Hematopoietic multipotent progenitor cell treated with erythropoietin and hydrocortisone succinate and interleukin-3 and kit ligand, for 4 days (in vitro differentiated cells): ENCODE measurements at regions not wholly inside any gene's neighbourhood (a gene's known extent, or its start where the extent isn't known, plus 50 kb on each side); places are given as distances from the start of the nearest gene placed in this dataset.
A peak's percentile ranks its signal among the peaks of the same experiment; 100 is the strongest.
"Not testable (repeated sequence)": the region's sequence is repeated elsewhere in the genome, so short reads cannot be mapped to it uniquely, and the experiment has no call there.

Experiments used
- DNase-seq: peaks from one replicate; pipeline ENCODE4 v3.0.0-alpha.2; 2015

DNA sequence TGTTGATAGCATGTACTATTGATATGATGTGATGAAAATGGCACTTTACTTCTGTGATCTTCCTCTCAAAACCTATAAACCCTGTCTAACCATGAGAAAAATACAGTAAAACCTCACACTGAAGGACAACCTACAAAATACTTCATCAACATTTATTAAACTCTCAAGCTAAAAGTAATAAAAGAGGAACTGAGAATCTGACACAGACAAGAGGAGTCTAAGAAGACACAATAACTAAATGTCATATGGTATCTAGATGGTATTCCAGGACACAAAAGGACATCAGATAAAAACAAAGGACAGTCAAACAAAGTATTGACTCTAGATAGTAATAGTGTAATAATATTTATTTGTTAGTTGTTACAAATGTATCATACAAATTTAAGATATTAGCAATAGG lies 655.3 kb downstream of the SH3BGRL start:
- no peak for DNase-seq

DNA sequence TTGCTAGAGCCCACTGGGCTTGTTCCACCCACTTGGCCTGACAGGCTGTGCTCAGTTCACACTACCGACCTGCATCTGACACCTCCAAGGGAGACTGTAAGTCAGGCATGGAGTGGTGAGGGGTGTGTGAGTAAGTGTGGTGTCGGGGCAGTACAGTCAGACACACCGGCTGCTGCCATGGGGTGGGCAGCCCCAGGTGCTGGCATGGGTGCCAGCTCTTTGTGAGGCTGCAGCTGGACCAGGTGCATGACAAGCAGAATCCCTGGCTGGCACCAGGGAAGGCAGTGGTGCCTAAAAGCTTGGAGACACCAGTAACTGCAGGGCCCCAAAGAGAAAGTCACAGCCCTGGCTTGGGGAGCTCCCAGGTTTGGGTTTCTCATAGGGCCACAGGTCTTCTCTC lies 665.0 kb downstream of the SH3BGRL start:
- no peak for DNase-seq

DNA sequence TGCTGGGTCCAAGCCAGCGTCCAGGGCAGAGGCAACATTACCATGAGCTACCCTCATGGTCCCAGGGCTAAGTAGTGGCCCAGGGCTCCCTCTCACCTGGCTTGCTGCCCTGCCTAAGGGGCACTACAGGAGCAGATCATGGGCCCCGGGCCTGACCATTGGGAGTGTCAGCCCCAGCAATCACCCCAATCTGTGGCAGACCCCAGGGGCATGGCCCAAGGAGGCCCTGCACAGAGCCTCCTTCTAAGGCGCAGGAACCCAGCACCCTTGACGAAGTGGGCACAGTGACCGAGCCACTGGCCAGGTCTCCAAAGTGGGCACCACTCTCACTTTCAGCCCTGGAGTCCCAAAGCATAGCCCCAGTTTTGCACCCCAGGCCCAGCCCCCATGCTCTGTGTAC lies 667.1 kb downstream of the SH3BGRL start:
- no peak for DNase-seq

DNA sequence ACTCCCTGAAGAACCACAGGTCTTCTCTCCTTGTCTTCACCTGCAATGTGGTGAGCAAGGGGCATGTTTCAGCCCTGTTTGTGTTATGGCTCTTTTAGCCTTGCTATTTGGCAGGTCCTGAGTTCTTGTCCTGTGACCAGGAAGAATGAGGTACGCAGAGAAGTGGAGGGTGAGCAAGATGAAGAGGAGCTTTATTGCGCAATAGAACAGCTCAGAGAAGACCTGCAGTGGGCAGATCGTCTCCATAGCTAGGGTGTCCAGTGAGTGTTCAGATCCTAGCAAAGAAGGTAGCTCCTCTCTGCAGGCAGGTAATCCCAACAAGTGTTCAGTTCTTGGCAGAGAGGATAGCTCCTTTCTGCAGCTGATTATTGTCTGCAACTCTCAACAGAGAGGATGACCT lies 672.9 kb downstream of the SH3BGRL start:
- no peak for DNase-seq

DNA sequence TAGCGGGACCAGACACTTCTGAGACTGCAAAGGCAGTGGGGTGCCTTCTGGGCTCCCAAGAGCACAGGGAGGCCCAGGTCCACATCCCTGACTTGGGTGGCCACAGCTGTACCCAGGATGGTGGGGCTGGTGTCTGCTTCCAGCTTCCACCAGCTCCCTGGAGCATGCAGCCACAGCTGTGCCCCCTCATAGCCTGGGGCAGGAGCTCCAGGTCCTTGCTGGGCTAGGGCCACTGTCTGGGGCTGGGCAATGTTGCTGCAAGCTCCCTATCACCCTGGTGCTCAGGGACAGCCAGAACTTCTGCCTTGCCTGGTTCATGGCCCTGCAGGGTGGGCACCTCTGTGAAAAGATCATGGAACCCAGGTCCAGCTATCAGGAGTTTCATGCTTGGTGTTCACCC lies 673.9 kb downstream of the SH3BGRL start:
- DNase-seq = no peak

DNA sequence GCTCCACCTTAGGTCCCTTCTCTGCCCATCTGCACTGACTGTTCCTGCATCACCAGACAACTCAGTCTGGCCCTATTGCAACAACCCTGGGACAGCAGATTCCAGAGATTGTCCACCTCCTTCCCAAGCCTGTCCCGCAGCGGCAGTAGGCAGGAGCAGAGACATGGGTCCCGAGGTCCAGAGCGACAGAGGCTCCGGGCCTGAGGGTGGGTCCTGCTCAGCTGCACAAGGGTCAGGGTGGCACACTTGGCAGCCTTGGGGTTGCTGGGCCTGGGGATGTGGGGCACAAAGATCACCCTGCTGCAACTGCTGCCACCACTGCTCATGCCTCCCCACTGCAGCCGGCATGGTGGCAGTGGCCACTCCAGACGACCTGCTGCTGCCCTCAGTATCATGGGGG lies 674.5 kb downstream of the SH3BGRL start:
- DNase-seq = no peak

DNA sequence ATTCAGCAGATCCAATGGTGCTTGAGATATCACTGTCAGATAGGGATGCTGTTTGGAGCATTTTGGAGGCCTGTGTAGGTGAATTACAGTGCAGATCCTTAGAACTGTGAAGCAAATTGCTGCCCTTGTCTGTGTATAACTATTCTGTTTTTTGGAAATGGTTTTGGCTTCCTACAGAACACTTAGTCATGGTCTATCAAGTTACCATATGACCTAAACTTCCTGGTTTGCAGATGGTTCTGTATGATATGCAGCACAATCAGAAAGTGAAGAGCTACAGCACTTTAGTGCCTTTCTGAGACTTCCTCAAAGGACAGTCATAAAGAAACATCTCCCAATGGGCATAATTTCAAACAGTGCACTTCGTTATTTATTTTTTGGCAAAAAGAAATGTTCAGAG lies 688.6 kb downstream of the SH3BGRL start:
- peak; percentile 85 for DNase-seq

DNA sequence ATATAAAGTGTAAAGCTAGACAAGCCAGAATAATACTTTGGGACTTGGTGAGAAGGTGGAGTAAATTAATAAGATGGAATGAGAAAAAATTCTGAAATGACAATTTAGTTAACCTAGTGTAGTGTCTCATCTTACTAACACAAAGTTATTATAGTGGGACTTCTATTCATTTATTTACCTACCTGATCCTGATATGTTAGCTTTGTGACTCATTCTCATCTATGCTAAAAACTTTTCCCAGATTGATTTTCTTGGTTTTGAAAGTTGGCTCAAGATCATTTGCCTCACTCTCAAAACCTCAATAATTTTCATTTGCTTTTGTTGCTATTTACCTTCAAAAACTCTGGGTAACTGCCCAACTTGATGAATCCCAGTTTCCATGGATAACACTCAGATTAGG lies 698.6 kb downstream of the SH3BGRL start:
- no peak for DNase-seq

DNA sequence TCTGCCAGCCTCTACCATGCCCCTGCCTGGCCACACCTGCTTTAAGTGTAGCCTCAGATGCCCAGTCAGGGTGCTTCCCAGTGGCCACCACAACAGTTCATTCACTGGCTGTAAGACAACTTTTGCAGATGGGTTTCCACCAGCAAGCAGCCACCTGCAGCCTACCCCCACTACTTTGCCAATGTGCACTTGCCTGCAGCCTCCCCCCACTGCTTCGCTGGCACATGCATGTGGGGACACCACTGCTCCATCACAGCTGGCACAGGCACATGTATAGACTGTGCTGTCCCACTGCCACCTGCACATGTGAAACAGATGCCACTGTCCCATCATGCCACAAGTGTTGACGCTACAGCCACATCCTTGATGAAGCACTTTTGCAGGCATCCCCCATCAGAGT lies 723.9 kb downstream of the SH3BGRL start:
- DNase-seq = no peak

DNA sequence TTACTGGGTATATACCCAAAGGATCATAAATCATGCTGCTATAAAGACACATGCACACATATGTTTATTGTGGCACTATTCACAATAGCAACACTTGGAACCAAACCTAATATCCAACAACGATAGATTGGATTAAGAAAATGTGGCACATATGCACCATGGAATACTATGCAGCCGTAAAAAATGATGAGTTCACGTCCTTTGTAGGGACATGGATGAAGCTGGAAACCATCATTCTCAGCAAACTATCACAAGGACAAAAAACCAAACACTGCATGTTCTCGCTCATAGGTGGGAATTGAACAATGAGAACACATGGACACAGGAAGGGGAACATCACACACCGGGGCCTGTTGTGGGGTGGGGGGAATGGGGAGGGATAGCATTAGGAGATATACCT lies 744.0 kb downstream of the SH3BGRL start:
- not testable (repeated sequence) for DNase-seq

DNA sequence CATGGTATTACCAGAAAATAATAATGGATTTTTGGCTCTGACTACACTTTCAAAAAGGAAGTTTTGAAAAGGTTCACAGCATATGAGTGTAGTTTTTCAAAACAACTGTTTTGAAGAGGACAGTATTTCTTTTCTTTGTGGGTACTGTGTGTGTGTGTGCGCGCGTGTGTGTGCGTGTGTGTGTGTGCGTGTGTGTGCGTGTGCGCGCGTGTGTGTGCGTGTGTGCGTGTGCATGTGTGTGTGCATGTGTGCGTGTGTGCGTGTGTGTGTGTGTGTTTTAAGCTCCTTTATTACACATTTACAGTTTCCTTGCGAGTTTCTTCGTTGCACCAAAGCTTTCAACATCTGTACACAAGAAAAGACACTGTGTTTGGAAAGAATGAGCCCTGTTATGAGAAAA lies 755.4 kb downstream of the SH3BGRL start:
- no peak for DNase-seq

DNA sequence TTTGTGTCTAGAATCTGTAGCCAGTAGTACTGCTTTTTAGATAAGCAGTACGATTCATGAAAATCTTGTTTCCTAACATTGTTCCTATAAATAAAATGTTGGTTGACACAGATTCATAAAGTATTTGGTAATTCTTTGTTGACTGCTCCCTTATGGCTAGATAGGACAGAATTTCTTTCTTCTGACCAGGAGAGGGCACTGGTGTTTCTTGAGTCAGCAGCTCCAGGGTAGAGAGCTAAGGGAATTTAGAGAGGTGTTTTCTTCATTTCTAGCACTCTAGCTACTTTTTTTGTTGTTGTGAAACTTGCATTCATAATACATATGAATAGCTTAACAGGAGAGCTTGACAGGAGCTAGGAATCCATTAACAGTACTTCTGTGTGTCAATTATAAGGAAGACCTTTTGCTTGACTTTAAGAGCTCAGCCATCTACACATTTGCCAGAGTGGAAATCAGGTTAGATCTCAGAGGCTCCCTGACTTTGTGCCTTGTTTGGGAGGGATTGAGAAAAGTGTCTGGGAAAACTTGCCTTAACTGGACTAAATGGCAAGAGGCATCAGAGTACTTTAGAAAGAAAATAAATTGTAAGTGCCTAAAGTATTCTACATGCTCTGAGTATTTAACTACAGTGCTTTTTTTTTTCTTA lies 756.1 kb downstream of the SH3BGRL start:
- DNase-seq = peak; percentile 69

DNA sequence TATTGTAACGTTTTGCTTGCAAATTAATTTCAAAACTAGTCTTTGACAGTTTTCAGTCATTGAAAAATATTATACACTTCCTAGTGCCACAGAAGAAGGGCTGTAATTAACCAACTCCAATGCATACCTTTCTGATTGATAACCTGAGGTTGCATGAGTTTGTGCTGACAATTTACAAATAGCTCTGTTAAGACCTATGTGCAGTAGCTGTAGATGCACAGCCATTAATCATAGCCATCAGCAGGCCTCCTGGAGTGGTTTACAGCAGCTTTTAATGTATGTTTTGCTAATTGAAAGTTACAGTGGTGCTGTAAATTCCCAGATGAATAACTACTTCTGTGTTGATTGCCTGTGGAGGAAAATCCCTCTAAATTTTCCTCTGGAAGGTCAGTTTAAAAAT lies 758.1 kb downstream of the SH3BGRL start:
- no peak for DNase-seq

DNA sequence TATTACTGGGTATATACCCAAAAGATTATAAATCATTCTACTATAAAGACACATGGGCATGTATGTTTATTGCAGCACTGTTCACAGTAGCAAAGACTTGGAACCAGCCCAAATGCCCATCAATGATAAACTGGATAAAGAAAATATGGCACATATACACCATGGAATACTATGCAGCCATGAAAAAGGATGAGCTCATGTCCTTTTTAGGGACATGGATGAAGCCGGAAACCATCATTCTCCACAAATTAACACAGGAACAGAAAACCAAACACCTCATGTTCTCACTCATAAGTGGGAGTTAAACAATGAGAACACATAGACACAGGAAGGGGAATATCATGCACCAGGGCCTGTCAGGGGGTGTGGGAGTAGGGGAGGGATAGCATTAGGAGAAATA lies 772.5 kb downstream of the SH3BGRL start:
- DNase-seq = not testable (repeated sequence)

DNA sequence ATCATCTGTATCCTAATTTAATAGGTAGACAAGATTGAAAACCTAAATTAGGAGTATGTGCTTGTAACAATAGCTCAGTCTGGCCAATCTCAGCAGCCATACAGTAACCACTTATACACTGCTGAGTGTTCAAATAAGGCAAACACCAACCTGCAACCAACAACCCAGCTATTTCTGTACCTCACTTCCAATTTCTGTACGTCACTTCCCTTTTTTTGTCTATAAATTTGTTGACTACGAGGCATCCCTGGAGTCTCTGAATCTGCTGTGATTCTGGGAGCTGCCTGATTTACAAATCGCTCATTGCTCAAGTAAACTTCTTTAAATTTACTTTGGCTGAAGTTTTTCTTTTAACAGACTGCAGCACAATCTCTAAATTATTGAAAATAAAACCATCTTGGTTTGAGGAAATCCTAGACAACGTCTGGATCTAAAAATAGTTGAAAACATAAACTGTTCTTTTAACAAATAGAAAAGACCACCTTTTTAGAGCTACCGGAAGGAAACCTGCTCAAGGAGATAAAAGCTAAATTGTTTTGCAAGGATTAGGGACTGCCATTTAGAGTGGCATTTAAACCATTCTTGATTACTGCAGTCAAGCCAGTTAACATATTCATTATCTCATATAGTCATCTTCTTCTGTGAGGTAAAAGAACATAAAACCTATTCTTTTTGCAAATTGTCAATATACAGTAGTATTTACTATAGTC lies 778.1 kb downstream of the SH3BGRL start:
- peak; percentile 3 for DNase-seq

DNA sequence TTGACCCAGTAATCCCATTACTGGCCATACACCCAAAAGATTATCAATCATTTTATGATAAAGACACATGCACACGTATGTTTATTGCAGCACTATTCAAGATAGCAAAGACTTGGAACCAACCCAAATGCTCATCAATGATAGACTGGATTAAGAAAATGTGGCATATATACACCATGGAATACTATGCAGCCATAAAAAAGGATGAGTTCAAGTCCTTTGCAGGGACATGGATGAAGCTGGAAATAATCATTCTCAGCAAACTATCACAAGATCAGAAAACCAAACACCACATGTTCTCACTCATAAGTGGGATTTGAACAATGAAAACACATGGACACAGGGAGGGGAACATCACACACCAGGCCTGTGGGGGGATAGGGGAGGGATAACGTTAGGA lies 785.3 kb downstream of the SH3BGRL start:
- DNase-seq = not testable (repeated sequence)

DNA sequence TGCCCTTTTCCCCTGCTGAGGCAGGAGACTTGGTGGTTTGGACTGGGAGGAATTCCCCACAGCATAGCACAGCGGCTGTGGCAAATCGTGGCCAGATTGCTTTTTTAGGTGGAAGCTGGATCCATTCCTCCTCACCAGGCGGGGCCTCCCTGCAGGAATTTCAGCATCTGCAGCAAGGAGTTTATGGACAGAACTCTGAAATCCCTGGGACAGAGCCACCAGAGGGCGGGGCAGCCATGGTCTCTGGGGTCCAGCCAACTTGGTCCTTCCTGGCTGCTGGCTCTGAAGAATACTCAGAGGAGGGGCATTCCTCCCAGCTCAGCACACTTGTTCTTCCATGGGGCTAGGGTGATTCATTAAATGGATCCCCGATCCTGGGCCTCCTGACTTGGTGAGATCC lies 794.3 kb downstream of the SH3BGRL start:
- DNase-seq = no peak

DNA sequence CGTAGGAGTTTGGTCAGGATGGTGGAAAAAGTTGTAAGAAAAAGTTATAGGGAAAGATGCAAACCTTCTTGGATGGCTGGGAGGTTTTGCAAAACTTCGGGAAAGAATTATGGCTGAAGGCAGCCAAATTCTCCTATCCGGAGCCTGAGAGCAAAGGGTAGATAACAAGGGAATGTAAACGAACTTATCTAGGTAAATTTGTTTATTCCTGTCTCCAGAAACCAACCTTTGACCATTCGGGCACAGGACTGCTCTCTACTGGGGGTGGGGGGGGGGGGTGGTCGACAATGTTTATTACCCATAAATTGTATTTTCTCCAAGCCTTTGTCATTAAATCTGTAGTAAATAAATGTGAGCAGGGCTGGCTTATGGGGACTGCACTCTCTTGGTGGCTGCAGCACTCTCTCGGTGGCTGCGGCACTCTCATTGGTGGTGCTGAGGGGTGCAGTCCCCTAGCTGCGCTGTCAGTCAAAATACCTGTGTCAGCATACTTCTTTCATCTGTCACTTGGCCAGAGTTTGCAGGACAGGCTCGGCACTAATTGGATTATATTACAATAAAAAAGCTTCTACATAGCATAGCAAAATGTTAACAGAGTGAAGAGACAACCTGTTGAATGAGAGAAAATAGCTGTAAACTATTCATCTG lies 827.8 kb downstream of the SH3BGRL start:
- no peak for DNase-seq

DNA sequence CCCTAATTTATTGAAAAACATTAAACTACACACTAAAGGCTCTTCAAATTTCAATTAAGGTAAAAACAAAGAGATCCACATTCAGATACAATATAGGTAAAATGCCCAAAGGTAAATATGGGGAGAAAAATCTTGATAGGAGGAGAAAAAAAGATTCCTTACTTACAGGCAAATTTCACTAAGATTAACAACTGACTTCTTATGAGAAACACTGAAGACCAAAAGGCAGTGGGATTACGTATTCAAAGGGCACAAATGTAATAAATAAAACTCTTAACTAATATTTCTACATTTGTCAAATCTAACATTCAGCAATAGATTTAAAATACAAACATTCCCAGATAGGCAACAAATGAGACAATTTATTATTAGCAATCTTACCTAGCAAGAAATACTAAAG lies 829.3 kb downstream of the SH3BGRL start:
- no peak for DNase-seq

DNA sequence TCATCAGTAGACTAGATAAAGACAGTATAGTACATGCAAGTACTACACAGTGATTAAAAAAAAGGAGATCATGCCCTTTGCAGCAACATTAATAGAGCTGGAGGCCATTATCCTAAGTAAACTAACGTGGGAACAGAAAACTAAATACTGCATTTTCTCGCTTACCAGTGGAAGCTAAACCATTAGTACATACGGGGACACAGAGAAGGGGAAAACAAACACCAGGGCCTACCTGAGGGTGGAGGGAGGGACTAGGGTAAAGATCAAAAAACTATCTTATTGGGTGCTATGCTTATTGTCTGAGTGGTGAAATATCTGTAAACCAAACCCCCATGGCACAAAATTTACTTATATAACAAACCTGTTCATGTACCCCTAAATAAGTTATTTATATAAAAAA lies 836.9 kb downstream of the SH3BGRL start:
- DNase-seq = no peak

DNA sequence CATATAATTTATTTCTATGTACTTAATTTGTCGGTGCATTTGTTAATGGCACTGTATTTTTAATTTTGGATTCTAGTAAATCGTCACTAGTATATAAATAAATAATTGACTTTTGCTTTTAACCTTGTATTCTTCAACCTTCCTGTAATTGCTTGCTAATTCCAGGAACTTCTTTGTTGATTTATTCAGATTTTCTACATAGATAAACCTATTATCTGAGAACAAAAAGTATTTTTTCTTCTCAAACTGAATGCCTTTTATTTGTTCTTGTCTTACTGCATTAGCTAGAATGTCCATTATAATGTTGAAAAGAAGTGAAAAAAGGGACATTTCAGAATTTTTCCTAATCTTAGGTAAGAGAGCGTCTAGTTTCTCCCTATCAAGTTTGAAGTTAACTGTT lies 839.1 kb downstream of the SH3BGRL start:
- DNase-seq = no peak

DNA sequence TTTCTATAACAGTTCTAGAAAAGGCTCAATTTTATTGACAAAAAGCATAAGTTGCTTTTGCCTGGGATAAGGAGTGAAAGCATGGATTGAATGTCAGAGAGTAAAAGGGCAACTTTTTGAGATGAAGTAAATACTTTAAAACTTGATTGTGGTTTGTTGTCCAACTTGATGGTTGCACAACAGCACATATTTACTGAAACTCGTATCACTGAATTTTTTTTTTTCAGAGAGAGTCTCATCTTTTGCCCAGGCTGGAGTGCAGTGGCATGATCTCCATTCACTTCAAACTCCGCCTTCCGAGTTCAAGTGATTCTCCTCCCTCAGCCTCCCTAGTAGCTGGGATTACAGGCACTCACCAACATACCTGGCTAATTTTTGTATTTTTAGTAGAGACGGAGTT lies 856.8 kb downstream of the SH3BGRL start:
- DNase-seq = no peak

DNA sequence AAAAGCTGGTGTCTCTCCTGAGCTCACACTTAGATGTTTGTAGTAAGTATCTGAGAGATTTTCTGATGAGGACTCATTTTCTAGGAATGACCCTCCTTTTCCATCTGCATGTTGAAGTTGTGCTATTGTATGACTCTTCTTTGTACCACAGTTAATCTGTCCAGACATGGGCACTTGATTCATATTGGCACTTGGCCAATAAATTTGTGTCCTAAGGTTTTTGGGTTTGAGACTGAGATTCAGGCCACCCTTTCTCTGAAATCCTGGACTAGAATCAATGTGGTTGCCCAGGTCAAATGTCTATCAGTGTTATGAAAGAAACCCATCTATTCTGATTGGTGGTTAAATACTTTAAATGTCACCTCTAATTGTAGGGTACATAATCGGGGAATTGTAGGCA lies 869.0 kb downstream of the SH3BGRL start:
- no peak for DNase-seq

DNA sequence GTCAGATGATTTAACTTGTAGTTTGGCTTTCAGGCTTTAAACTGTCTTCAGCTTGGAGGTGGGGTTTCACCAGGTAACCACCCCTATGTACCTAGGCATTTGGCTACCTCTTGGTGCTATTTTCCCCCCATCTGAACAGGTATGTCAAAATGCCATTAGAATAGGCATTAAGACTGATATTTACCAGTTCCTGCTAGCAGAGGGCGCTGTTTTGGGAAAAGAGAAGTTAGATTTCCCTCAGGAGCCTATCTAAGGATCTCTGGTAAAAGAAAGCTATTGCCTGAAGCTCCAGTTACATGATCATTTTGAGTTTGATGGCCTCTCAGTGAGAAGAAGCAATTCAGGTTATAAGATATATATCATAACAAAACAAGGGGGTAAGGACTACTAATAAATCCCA lies 879.1 kb downstream of the SH3BGRL start:
- no peak for DNase-seq

DNA sequence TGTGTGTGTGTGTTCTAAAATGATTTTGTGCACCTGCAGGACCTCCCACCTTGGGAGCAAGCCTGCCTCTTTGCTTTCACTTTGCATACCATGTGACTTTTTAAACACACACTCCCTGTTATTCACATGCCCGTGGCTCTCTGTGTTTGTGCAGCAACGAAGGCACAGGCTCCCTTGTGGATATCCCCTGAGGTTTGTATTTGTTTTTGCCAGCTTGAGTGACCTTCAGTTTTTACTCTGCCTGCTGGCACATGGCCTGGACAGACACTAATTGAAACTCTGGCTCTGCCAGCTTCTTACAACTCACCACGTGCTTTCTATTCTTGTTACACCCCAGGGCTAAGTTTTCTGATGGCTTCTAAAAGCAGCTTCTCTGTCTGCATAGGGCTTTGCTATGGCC lies 885.8 kb downstream of the SH3BGRL start:
- DNase-seq = no peak
